ENCODE measurements at regions not wholly inside any gene's neighbourhood (a gene's known extent, or its start where the extent isn't known, plus 50 kb on each side); places are given as distances from the start of the nearest gene placed in this dataset.

GRCh38 chr13:67367399-67367798, 137.3 kb upstream of the PCDH9 start:
- TF ChIP-seq CTCF (IDR thresholded peaks at IDR 0.05; ENCODE audit: low read length) (no peak), EZH2 (optimal IDR thresholded peaks at IDR 0.05; ENCODE audit: low read depth, low read length) (no peak), EZH2phosphoT487 (IDR thresholded peaks at IDR 0.05; ENCODE audit: low read length) (no peak)
